ENCODE measurements at regions not wholly inside any gene's neighbourhood (a gene's known extent, or its start where the extent isn't known, plus 50 kb on each side); places are given as distances from the start of the nearest gene placed in this dataset.

DNA sequence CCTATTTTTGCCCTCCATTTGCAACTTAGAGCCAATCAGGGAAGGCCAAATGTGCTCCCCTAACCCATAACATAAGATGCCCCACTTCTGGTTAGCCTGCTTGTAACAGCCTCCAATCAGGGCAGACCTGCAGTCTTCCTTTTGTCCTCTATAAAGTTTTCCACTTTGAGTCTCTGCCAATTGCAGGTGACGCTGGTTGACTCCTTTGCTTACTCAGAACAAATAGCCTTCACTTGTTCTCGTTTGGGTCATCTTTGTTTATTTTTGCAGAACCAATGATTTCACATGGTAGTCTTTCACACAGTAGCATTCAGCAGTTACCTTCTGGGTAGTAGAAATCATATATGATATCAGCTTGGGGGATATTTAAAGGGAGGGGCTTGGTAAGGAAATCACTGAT, 225.6 kb downstream of the MINAR1 start:
- no peak overlapping the region for H3K4me3 Mint-ChIP-seq
- no peak overlapping the region for H3K4me2 ChIP-seq (replicated peaks; ENCODE audit: low read depth, low read length, poor library complexity, severe bottlenecking)
- TF ChIP-seq EZH2 (IDR thresholded peaks at IDR 0.05; ENCODE audit: borderline replicate concordance, insufficient read depth, low read depth, low read length, poor library complexity, severe bottlenecking): no peak
- TF ChIP-seq, protein P1, sequence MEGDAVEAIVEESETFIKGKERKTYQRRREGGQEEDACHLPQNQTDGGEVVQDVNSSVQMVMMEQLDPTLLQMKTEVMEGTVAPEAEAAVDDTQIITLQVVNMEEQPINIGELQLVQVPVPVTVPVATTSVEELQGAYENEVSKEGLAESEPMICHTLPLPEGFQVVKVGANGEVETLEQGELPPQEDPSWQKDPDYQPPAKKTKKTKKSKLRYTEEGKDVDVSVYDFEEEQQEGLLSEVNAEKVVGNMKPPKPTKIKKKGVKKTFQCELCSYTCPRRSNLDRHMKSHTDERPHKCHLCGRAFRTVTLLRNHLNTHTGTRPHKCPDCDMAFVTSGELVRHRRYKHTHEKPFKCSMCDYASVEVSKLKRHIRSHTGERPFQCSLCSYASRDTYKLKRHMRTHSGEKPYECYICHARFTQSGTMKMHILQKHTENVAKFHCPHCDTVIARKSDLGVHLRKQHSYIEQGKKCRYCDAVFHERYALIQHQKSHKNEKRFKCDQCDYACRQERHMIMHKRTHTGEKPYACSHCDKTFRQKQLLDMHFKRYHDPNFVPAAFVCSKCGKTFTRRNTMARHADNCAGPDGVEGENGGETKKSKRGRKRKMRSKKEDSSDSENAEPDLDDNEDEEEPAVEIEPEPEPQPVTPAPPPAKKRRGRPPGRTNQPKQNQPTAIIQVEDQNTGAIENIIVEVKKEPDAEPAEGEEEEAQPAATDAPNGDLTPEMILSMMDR (IDR thresholded peaks at IDR 0.05): no peak
- H3K27ac ChIP-seq (ENCODE audit: low read length in 2 of 2): no peak overlapping the region
- no peaks in the 10 kb centered on the region for H4K20me1 ChIP-seq (ENCODE audit: control insufficient read depth, insufficient read depth, low read length, poor library complexity, severe bottlenecking)
- ChIA-PET CTCF (no interaction called here), POLR2A (no interaction called here)
- intact Hi-C loops (cut with micrococcal nuclease): no loop called here
- H3K79me2 ChIP-seq (ENCODE audit: control insufficient read depth, insufficient read depth, low read length): no peaks in the 10 kb centered on the region
- H3K9ac ChIP-seq (ENCODE audit: low read length): no peak overlapping the region
- DNase-seq: no peak
- whole genome bisulfite sequencing (ENCODE audit: insufficient coverage): no CpG with 5 or more reads among the region's 2 CpGs
- no peak for ATAC-seq (ENCODE audit: low read depth)
- no peak overlapping the region for H3K4me3 ChIP-seq (ENCODE audit: control extremely low read depth in 1 of 5, extremely low read depth in 1 of 5, insufficient read depth in 1 of 5, low read depth in 2 of 5, low read length in 4 of 5)
- no peaks in the 10 kb centered on the region for H3K4me1 ChIP-seq (ENCODE audit: control insufficient read depth in 2 of 2, insufficient read depth in 2 of 2, low read length in 2 of 2)
- no peaks in the 10 kb centered on the region for H3K9me3 Mint-ChIP-seq (ENCODE audit: insufficient read depth)
- no peaks in the 10 kb centered on the region for H3K4me1 Mint-ChIP-seq
- H3K36me3 ChIP-seq (replicated peaks in 1 of 2; ENCODE audit: control extremely low read depth in 1 of 2, control insufficient read depth in 1 of 2, extremely low read depth in 1 of 2, insufficient read depth in 2 of 2, low read length in 1 of 2): no peaks in the 10 kb centered on the region
- no peak overlapping the region for H3K27ac Mint-ChIP-seq
- no peak overlapping the region for H2AFZ ChIP-seq (ENCODE audit: insufficient read depth, low read depth, low read length, poor library complexity, severe bottlenecking)
- H3K9me3 ChIP-seq (ENCODE audit: control extremely low read depth in 1 of 3, control insufficient read depth in 2 of 3, insufficient read depth in 1 of 3, low read length in 2 of 3): no peaks in the 10 kb centered on the region
- H3K27me3 ChIP-seq (replicated peaks in 1 of 4; ENCODE audit: control extremely low read depth in 1 of 4, control insufficient read depth in 3 of 4, insufficient read depth in 4 of 4, low read length in 3 of 4): peaks cover 0 to 2% (median 0%) of the 10 kb centered on the region in 4 experiments
- peaks cover 49% of the 10 kb centered on the region for H3K27me3 Mint-ChIP-seq

DNA sequence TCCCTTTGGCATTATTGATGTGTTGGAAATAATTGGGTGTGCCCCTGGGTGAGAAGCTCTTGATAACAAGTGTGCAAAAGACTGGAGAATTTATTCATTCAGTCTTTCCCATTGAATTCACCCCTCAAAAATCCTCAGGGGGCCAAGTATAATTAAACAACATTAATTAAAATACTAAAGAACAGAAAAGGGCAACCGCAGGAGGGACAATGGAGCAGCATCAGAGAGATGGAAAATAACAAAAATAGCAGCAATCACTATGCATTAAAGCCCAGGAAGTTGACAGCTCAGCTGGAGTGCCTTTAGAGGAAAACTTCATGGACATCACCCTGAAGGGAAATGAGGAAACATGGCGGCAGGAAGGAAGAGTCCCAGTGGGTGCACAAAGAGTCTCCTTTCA, 227.6 kb downstream of the MINAR1 start:
- Mint-ChIP-seq H3K9me3 (ENCODE audit: insufficient read depth) (no peaks in the 10 kb centered on the region), H3K27me3 (peaks cover 53% of the 10 kb centered on the region), H3K4me1 (no peaks in the 10 kb centered on the region), H3K4me3 (no peak overlapping the region), H3K27ac (no peak overlapping the region)
- H3K79me2 ChIP-seq (ENCODE audit: control insufficient read depth, insufficient read depth, low read length): no peaks in the 10 kb centered on the region
- no peak overlapping the region for H3K27ac ChIP-seq (ENCODE audit: low read length in 2 of 2)
- WGBS (ENCODE audit: insufficient coverage): 100% methylated on average over 1 of the region's 2 CpGs
- TF ChIP-seq, protein P1 (IDR thresholded peaks at IDR 0.05): no peak
- TF ChIP-seq EZH2 (IDR thresholded peaks at IDR 0.05; ENCODE audit: borderline replicate concordance, insufficient read depth, low read depth, low read length, poor library complexity, severe bottlenecking): no peak
- H3K4me2 ChIP-seq (replicated peaks; ENCODE audit: low read depth, low read length, poor library complexity, severe bottlenecking): no peak overlapping the region
- POLR2A ChIA-PET: no interaction called here
- CTCF ChIA-PET: interaction anchor here (0.6 to 1.0 kb wide), 2 partner anchors 9 to 1657 kb away, joined by 3 read pairs; no protein-coding TSS in a partner anchor
- H3K4me1 ChIP-seq (ENCODE audit: control insufficient read depth in 2 of 2, insufficient read depth in 2 of 2, low read length in 2 of 2): no peaks in the 10 kb centered on the region
- H3K27me3 ChIP-seq (replicated peaks in 1 of 4; ENCODE audit: control extremely low read depth in 1 of 4, control insufficient read depth in 3 of 4, insufficient read depth in 4 of 4, low read length in 3 of 4): peaks cover 0 to 5% (median 2%) of the 10 kb centered on the region in 4 experiments
- no peak overlapping the region for H3K4me3 ChIP-seq (ENCODE audit: control extremely low read depth in 1 of 5, extremely low read depth in 1 of 5, insufficient read depth in 1 of 5, low read depth in 2 of 5, low read length in 4 of 5)
- no peak for ATAC-seq (ENCODE audit: low read depth)
- no peak overlapping the region for H3K9ac ChIP-seq (ENCODE audit: low read length)
- DNase-seq: no peak
- H3K9me3 ChIP-seq (ENCODE audit: control extremely low read depth in 1 of 3, control insufficient read depth in 2 of 3, insufficient read depth in 1 of 3, low read length in 2 of 3): peaks cover 0 to 1% (median 0%) of the 10 kb centered on the region in 3 donors
- no peak overlapping the region for H2AFZ ChIP-seq (ENCODE audit: insufficient read depth, low read depth, low read length, poor library complexity, severe bottlenecking)
- no peaks in the 10 kb centered on the region for H4K20me1 ChIP-seq (ENCODE audit: control insufficient read depth, insufficient read depth, low read length, poor library complexity, severe bottlenecking)
- H3K36me3 ChIP-seq (replicated peaks in 1 of 2; ENCODE audit: control extremely low read depth in 1 of 2, control insufficient read depth in 1 of 2, extremely low read depth in 1 of 2, insufficient read depth in 2 of 2, low read length in 1 of 2): no peaks in the 10 kb centered on the region
- intact Hi-C loops (cut with micrococcal nuclease): no loop called here

Measured in B cell (primary cell).